ENCODE measurements at regions not wholly inside any gene's neighbourhood (a gene's known extent, or its start where the extent isn't known, plus 50 kb on each side); places are given as distances from the start of the nearest gene placed in this dataset.

GRCh38 chr11:13818325-13818724 lies 144.2 kb upstream of the SPON1 start:
- Histone ChIP-seq H3K9me3 (ENCODE audit: low read depth) (no peaks in the 10 kb centered on the region), H3K27me3 (no peaks in the 10 kb centered on the region), H3K27ac (no peak overlapping the region), H3K36me3 (no peaks in the 10 kb centered on the region), H3K4me1 (ENCODE audit: low read depth) (no peaks in the 10 kb centered on the region), H3K4me3 (no peak overlapping the region)
- no peak for DNase-seq (ENCODE audit: low read depth in 1 of 2, low spot score in 1 of 2)
- no peak for TF ChIP-seq CTCF (IDR thresholded peaks at IDR 0.05; ENCODE audit: low read depth, low read length)

GRCh38 chr11:13826505-13827278 lies 135.8 kb upstream of the SPON1 start:
- Histone ChIP-seq H3K36me3 (no peaks in the 10 kb centered on the region), H3K9me3 (ENCODE audit: low read depth) (peaks cover 4% of the 10 kb centered on the region), H3K27me3 (no peaks in the 10 kb centered on the region), H3K4me3 (no peak overlapping the region), H3K27ac (no peak overlapping the region), H3K4me1 (ENCODE audit: low read depth) (no peaks in the 10 kb centered on the region)
- DNase-seq (ENCODE audit: low read depth in 1 of 2, low spot score in 1 of 2): no peak
- TF ChIP-seq CTCF (IDR thresholded peaks at IDR 0.05; ENCODE audit: low read depth, low read length): no peak

- H3K4me1 ChIP-seq (ENCODE audit: low read depth): no peaks in the 10 kb centered on the region
- H3K27ac ChIP-seq: no peak overlapping the region
- H3K36me3 ChIP-seq: no peaks in the 10 kb centered on the region
- no peak for DNase-seq (ENCODE audit: low read depth in 1 of 2, low spot score in 1 of 2)
- no peak for TF ChIP-seq CTCF (IDR thresholded peaks at IDR 0.05; ENCODE audit: low read depth, low read length)
- no peaks in the 10 kb centered on the region for H3K27me3 ChIP-seq
- H3K4me3 ChIP-seq: no peak overlapping the region
- H3K9me3 ChIP-seq (ENCODE audit: low read depth): peaks cover 4% of the 10 kb centered on the region
Observed at GRCh38 chr11:13831696-13832095, 130.8 kb upstream of the SPON1 start.

GRCh38 chr11:13834463-13834862 lies 128.1 kb upstream of the SPON1 start:
- Histone ChIP-seq H3K4me3 (no peak overlapping the region), H3K36me3 (no peaks in the 10 kb centered on the region), H3K4me1 (ENCODE audit: low read depth) (no peaks in the 10 kb centered on the region), H3K27me3 (no peaks in the 10 kb centered on the region), H3K9me3 (ENCODE audit: low read depth) (peaks cover 2% of the 10 kb centered on the region), H3K27ac (no peak overlapping the region)
- peak; percentile 24 for TF ChIP-seq CTCF (IDR thresholded peaks at IDR 0.05; ENCODE audit: low read depth, low read length)
- DNase-seq (ENCODE audit: low read depth in 1 of 2, low spot score in 1 of 2): peak in 1 of 2 donors; percentile 18

- no peaks in the 10 kb centered on the region for H3K4me1 ChIP-seq (ENCODE audit: low read depth)
- no peak for TF ChIP-seq CTCF (IDR thresholded peaks at IDR 0.05; ENCODE audit: low read depth, low read length)
- H3K9me3 ChIP-seq (ENCODE audit: low read depth): no peaks in the 10 kb centered on the region
- no peaks in the 10 kb centered on the region for H3K36me3 ChIP-seq
- H3K27ac ChIP-seq: no peak overlapping the region
- no peak overlapping the region for H3K4me3 ChIP-seq
- DNase-seq (ENCODE audit: low read depth in 1 of 2, low spot score in 1 of 2): no peak
- H3K27me3 ChIP-seq: no peaks in the 10 kb centered on the region
Observed at GRCh38 chr11:13836666-13837065, 125.9 kb upstream of the SPON1 start.
